ENCODE measurements at regions not wholly inside any gene's neighbourhood (a gene's known extent, or its start where the extent isn't known, plus 50 kb on each side); places are given as distances from the start of the nearest gene placed in this dataset.

- TF ChIP-seq, protein P1, sequence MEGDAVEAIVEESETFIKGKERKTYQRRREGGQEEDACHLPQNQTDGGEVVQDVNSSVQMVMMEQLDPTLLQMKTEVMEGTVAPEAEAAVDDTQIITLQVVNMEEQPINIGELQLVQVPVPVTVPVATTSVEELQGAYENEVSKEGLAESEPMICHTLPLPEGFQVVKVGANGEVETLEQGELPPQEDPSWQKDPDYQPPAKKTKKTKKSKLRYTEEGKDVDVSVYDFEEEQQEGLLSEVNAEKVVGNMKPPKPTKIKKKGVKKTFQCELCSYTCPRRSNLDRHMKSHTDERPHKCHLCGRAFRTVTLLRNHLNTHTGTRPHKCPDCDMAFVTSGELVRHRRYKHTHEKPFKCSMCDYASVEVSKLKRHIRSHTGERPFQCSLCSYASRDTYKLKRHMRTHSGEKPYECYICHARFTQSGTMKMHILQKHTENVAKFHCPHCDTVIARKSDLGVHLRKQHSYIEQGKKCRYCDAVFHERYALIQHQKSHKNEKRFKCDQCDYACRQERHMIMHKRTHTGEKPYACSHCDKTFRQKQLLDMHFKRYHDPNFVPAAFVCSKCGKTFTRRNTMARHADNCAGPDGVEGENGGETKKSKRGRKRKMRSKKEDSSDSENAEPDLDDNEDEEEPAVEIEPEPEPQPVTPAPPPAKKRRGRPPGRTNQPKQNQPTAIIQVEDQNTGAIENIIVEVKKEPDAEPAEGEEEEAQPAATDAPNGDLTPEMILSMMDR (IDR thresholded peaks at IDR 0.05) = no peak
- TF ChIP-seq POLR2AphosphoS5 (IDR thresholded peaks at IDR 0.05) = no peak
- no peak for TF ChIP-seq POLR2A (IDR thresholded peaks at IDR 0.05)
- TF ChIP-seq EP300 (IDR thresholded peaks at IDR 0.05) = no peak
These were observed 120.9 kb upstream of the CAND1 start for GRCh38 chr12:67148265-67148664.
